Fibroblast of pulmonary artery (primary cell): ENCODE measurements at regions not wholly inside any gene's neighbourhood (a gene's known extent, or its start where the extent isn't known, plus 50 kb on each side); places are given as distances from the start of the nearest gene placed in this dataset.

ENCODE experiments used
- DNase-seq: peaks from one replicate; pipeline ENCODE4 v3.0.0-alpha.2; 2010; ENCODE audit warnings: low read depth
- H3K4me3 ChIP-seq: replicated peaks from 2 replicates; pipeline ENCODE4 v1.5.1; 2011; ENCODE audit warnings: low read depth, mild to moderate bottlenecking, control low read depth, low read length, moderate library complexity
- TF ChIP-seq, protein P1 (sequence below): IDR thresholded peaks from 2 replicates; pipeline ENCODE4 v1.5.1; 2011; ENCODE audit warnings: mild to moderate bottlenecking, control low read depth, low read length, inconsistent platforms; ENCODE audit errors: missing control alignments

DNA sequence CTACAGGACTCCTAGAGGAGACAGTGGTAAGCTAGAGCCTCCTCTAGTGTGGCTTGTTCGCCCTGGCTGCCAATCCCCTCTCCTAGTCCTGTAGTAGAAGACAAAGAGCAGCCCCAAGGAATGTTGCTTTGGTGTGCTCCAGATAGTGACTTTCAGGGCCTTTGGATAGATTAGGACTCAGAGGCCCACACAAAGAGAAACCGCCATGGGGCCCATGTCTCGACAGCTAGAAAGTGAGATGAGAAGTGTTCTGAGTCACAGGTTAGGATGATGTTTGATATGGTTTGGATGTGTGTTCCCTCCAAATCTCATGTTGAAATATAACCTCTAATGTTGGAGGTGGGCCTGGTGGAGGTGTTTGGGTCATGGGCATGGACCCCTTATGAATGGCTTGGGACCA lies 51.8 kb upstream of the JDP2 start:
- no peak for DNase-seq
- H3K4me3 ChIP-seq: no peak overlapping the region
- TF ChIP-seq, protein P1, sequence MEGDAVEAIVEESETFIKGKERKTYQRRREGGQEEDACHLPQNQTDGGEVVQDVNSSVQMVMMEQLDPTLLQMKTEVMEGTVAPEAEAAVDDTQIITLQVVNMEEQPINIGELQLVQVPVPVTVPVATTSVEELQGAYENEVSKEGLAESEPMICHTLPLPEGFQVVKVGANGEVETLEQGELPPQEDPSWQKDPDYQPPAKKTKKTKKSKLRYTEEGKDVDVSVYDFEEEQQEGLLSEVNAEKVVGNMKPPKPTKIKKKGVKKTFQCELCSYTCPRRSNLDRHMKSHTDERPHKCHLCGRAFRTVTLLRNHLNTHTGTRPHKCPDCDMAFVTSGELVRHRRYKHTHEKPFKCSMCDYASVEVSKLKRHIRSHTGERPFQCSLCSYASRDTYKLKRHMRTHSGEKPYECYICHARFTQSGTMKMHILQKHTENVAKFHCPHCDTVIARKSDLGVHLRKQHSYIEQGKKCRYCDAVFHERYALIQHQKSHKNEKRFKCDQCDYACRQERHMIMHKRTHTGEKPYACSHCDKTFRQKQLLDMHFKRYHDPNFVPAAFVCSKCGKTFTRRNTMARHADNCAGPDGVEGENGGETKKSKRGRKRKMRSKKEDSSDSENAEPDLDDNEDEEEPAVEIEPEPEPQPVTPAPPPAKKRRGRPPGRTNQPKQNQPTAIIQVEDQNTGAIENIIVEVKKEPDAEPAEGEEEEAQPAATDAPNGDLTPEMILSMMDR: no peak
